ENCODE measurements at regions not wholly inside any gene's neighbourhood (a gene's known extent, or its start where the extent isn't known, plus 50 kb on each side); places are given as distances from the start of the nearest gene placed in this dataset.

DNA sequence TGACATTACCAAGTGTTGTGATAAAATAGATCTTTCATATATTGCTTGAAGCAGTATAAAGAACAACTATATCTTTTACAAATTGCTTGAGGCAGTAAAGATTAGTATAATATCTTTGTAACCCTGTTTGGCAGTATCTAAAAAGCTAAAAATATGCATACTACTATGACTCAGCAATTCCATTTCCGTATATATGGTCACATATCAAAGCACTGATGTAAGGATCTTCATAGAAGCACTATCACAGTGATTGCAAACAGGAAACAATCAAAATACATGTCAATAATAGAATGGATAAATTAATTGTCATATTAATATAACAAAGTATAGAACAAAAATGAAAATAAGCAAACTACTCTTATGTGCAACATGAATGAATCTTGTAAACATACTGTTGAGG, 158.4 kb upstream of the IGF1 start:
- Histone ChIP-seq H3K4me1 (peaks cover 2% of the 10 kb centered on the region), H3K27me3 (no peaks in the 10 kb centered on the region), H3K27ac (no peak overlapping the region), H3K36me3 (no peaks in the 10 kb centered on the region), H3K4me3 (no peak overlapping the region), H3K9me3 (no peaks in the 10 kb centered on the region)
- intact Hi-C loops (cut with DNase I), result no loop called here
- TF ChIP-seq POLR2A (IDR thresholded peaks at IDR 0.05), result no peak
- TF ChIP-seq POLR2AphosphoS5 (IDR thresholded peaks at IDR 0.05; ENCODE audit: insufficient read depth in 1 of 2, low read depth in 1 of 2), result no peak
- TF ChIP-seq, protein P1, sequence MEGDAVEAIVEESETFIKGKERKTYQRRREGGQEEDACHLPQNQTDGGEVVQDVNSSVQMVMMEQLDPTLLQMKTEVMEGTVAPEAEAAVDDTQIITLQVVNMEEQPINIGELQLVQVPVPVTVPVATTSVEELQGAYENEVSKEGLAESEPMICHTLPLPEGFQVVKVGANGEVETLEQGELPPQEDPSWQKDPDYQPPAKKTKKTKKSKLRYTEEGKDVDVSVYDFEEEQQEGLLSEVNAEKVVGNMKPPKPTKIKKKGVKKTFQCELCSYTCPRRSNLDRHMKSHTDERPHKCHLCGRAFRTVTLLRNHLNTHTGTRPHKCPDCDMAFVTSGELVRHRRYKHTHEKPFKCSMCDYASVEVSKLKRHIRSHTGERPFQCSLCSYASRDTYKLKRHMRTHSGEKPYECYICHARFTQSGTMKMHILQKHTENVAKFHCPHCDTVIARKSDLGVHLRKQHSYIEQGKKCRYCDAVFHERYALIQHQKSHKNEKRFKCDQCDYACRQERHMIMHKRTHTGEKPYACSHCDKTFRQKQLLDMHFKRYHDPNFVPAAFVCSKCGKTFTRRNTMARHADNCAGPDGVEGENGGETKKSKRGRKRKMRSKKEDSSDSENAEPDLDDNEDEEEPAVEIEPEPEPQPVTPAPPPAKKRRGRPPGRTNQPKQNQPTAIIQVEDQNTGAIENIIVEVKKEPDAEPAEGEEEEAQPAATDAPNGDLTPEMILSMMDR (IDR thresholded peaks at IDR 0.05), result no peak
- DNase-seq (ENCODE audit: extremely low spot score in 2 of 2), result no peak

DNA sequence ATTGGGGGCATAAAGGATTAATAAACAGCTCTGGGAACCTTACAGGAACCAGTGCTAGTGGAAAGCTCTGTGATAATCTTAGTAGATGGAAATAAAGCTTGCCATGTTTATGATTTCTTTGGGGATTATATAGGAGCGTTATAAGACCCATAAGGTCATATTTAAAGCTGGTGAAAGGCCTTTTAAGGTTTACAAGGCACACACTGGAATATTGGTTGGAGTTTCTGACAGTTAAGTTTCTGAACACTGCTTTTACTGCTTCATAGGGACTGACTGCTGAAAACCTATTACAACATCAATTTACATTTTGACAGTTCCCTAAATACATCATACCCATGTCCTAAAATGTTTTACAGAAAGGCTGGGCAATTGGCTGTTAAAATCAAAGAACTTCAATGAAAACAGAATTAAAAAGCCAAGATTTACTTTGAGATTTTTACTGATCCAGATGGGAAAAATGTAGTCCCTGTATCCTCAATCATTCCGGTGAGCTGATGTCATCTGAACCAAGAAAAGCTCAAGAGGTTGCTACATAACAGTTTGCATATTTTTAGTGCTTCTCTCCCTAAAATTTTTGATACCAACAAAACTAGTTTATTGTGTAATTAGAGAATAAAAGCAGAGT, 153.7 kb upstream of the IGF1 start:
- Histone ChIP-seq H3K4me1 (peaks cover 11% of the 10 kb centered on the region), H3K4me3 (no peak overlapping the region), H3K27ac (no peak overlapping the region), H3K36me3 (no peaks in the 10 kb centered on the region), H3K9me3 (no peaks in the 10 kb centered on the region), H3K27me3 (no peaks in the 10 kb centered on the region)
- intact Hi-C loops (cut with DNase I), result no loop called here
- TF ChIP-seq POLR2A (IDR thresholded peaks at IDR 0.05) (no peak), POLR2AphosphoS5 (IDR thresholded peaks at IDR 0.05; ENCODE audit: insufficient read depth in 1 of 2, low read depth in 1 of 2) (no peak)
- TF ChIP-seq, protein P1 (IDR thresholded peaks at IDR 0.05), result no peak
- DNase-seq (ENCODE audit: extremely low spot score in 2 of 2), result no peak

DNA sequence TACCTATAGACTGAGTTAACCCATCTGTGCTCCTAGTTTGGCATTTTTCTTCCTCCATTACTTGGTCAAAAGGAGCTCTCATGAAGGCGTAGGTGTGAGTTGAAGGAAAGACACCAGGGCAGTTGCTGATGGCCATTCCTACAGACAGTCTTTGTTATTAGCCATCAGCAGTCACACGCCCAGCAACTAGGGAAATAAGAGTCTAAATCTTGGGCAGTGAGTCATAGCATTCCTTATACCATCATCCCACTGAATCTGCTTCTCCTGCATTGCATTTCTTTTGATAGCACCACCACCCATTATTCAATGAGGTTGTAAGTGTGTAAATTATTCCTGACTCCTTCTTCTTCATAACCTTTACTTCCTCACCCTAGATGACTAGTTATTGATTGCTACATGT, 150.9 kb upstream of the IGF1 start:
- intact Hi-C loops (cut with DNase I), result no loop called here
- no peak for DNase-seq (ENCODE audit: extremely low spot score in 2 of 2)
- no peak overlapping the region for H3K4me3 ChIP-seq
- H3K27ac ChIP-seq, result no peak overlapping the region
- H3K36me3 ChIP-seq, result no peaks in the 10 kb centered on the region
- no peaks in the 10 kb centered on the region for H3K27me3 ChIP-seq
- no peak for TF ChIP-seq POLR2AphosphoS5 (IDR thresholded peaks at IDR 0.05; ENCODE audit: insufficient read depth in 1 of 2, low read depth in 1 of 2)
- no peak for TF ChIP-seq POLR2A (IDR thresholded peaks at IDR 0.05)
- TF ChIP-seq, protein P1 (IDR thresholded peaks at IDR 0.05), result no peak
- peaks cover 11% of the 10 kb centered on the region for H3K4me1 ChIP-seq
- peaks cover 5% of the 10 kb centered on the region for H3K9me3 ChIP-seq

DNA sequence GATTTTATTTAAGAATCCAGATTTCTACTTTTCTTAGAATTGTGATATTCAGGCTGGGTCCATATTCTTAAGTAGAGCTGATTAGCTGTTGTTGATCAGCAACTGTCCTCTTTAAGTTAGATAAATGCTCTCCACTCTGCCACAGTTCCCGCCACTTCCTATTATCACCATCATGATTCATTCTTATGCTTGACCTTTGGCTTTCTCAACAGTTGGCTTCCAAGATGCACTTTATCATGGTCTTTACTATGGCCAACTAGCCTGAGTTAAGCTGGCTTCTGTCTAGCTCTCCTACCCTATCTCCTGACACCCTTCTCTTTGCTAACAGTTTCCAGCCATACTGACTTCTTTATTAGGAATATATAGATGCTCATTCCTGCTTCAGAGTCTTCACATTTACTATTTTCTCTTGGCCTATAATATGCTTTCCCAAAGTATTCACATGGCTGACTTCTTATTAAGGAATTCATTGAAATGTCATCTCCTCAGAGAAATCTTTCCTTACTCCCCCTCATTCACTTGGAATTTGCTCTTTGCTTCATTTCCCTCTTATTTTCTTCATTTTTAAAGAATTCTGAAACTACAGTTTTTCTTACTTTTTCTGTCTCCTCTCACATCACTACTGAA, 149.0 kb upstream of the IGF1 start:
- Histone ChIP-seq H3K27me3 (no peaks in the 10 kb centered on the region), H3K36me3 (no peaks in the 10 kb centered on the region), H3K27ac (no peak overlapping the region), H3K4me1 (peaks cover 11% of the 10 kb centered on the region), H3K4me3 (no peak overlapping the region), H3K9me3 (peaks cover 5% of the 10 kb centered on the region)
- intact Hi-C loops (cut with DNase I), result no loop called here
- TF ChIP-seq POLR2AphosphoS5 (IDR thresholded peaks at IDR 0.05; ENCODE audit: insufficient read depth in 1 of 2, low read depth in 1 of 2) (no peak), POLR2A (IDR thresholded peaks at IDR 0.05) (no peak)
- TF ChIP-seq, protein P1 (IDR thresholded peaks at IDR 0.05), result no peak
- no peak for DNase-seq (ENCODE audit: extremely low spot score in 2 of 2)

DNA sequence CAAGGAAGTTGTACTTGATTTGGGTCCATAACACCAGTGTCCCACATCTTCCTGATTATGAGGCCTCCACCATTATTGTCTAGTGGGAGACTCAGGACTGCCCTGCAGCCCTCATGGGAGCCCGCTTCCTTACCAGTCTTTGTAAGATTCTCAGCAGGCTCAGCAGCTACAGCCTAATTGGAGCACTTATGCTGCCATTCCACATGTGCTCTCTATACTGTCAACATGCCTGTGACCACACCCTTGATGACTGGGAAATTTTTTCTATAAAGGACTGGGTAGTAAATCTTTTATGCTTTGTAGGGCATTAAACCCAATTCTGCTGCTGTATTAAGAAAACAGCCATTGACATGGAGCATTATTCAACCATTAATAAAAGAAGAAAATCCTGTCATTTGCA, 145.5 kb upstream of the IGF1 start:
- Histone ChIP-seq H3K9me3 (peaks cover 5% of the 10 kb centered on the region), H3K27ac (no peak overlapping the region), H3K4me3 (no peak overlapping the region), H3K36me3 (no peaks in the 10 kb centered on the region), H3K27me3 (no peaks in the 10 kb centered on the region), H3K4me1 (no peaks in the 10 kb centered on the region)
- TF ChIP-seq, protein P1 (IDR thresholded peaks at IDR 0.05), result no peak
- no peak for TF ChIP-seq POLR2A (IDR thresholded peaks at IDR 0.05)
- no peak for TF ChIP-seq POLR2AphosphoS5 (IDR thresholded peaks at IDR 0.05; ENCODE audit: insufficient read depth in 1 of 2, low read depth in 1 of 2)
- DNase-seq (ENCODE audit: extremely low spot score in 2 of 2), result no peak
- intact Hi-C loops (cut with DNase I), result no loop called here
